GM18511 (cell line): ENCODE measurements at regions not wholly inside any gene's neighbourhood (a gene's known extent, or its start where the extent isn't known, plus 50 kb on each side); places are given as distances from the start of the nearest gene placed in this dataset.
A peak's percentile ranks its signal among the peaks of the same experiment; 100 is the strongest.

Source experiments
- ATAC-seq: cut with Tn5 transposase; IDR thresholded peaks from one replicate; pipeline ENCODE4 v1.9.1; 2021; ENCODE audit warnings: mild to moderate bottlenecking, moderate library complexity; ENCODE audit not compliant: unreplicated experiment

- ATAC-seq, result peak; percentile 56
Observed at GRCh38 chr14:82414853-82415539, 881.3 kb upstream of the SEL1L start.

- no peak for ATAC-seq
Observed at GRCh38 chr14:82419933-82420332, 886.3 kb upstream of the SEL1L start.

- ATAC-seq, result no peak
Observed at GRCh38 chr14:82420871-82421270, 887.2 kb upstream of the SEL1L start.

GRCh38 chr14:82421286-82421685, 887.6 kb upstream of the SEL1L start:
- ATAC-seq, result no peak

- ATAC-seq, result no peak
Observed at GRCh38 chr14:82422230-82422629, 888.6 kb upstream of the SEL1L start.

- no peak for ATAC-seq
Observed at GRCh38 chr14:82425261-82425660, 891.6 kb upstream of the SEL1L start.

- ATAC-seq, result no peak
Observed at GRCh38 chr14:82431031-82431430, 897.4 kb upstream of the SEL1L start.

- no peak for ATAC-seq
Observed at GRCh38 chr14:82432301-82433105, 898.9 kb upstream of the SEL1L start.

- no peak for ATAC-seq
Observed at GRCh38 chr14:82438436-82438835, 904.8 kb upstream of the SEL1L start.

- no peak for ATAC-seq
Observed at GRCh38 chr14:82441270-82441669, 907.6 kb upstream of the SEL1L start.

GRCh38 chr14:82445810-82446570, 912.3 kb upstream of the SEL1L start:
- no peak for ATAC-seq

GRCh38 chr14:82447586-82447985, 913.9 kb upstream of the SEL1L start:
- ATAC-seq, result no peak

GRCh38 chr14:82449926-82450468, 916.3 kb upstream of the SEL1L start:
- ATAC-seq, result no peak

- ATAC-seq, result no peak
Observed at GRCh38 chr14:82451675-82452074, 918.0 kb upstream of the SEL1L start.

GRCh38 chr14:82482345-82482744, 948.7 kb upstream of the SEL1L start:
- no peak for ATAC-seq

GRCh38 chr14:82488473-82488872, 954.8 kb upstream of the SEL1L start:
- ATAC-seq, result no peak

GRCh38 chr14:82490397-82490796, 956.7 kb upstream of the SEL1L start:
- ATAC-seq, result no peak

GRCh38 chr14:82492157-82492556, 958.5 kb upstream of the SEL1L start:
- ATAC-seq, result no peak

GRCh38 chr14:82500222-82500621, 966.6 kb upstream of the SEL1L start:
- no peak for ATAC-seq

GRCh38 chr14:82501554-82501953, 967.9 kb upstream of the SEL1L start:
- no peak for ATAC-seq

GRCh38 chr14:82502043-82502442, 968.4 kb upstream of the SEL1L start:
- ATAC-seq, result no peak
